Spleen (tissue), 7 donors: ENCODE measurements at regions not wholly inside any gene's neighbourhood (a gene's known extent, or its start where the extent isn't known, plus 50 kb on each side); places are given as distances from the start of the nearest gene placed in this dataset.

Experiments
- POLR2A ChIP-seq, 3 donors: fragments of 450-650 bp; IDR thresholded peaks; one replicate each; pipeline ENCODE4 v1.5.1; 2017; ENCODE audit warnings: antibody characterized with exemption in 3 of 3, mild to moderate bottlenecking in 1 of 3
- TF ChIP-seq, protein P1 (sequence below), 11 experiments: fragments of 200-600 bp in 7 of 11; fragments of 450-650 bp in 4 of 11; sonication (generic) in 4 of 11; IDR thresholded peaks in 8 of 11; conservative IDR thresholded peaks in 3 of 11; 1 replicate in 7 of 11; 2 replicates in 4 of 11; pipeline versions ENCODE4 v1.4.0 to v1.8.0; 2016 to 2021; ENCODE audit warnings: antibody characterized with exemption in 11 of 11, inconsistent platforms in 4 of 11, mild to moderate bottlenecking in 1 of 11
- donor health status: DM: no; HTN: no; CAD: no; lungs with moderate emphysema.
- donor health status: DM: no; HTN: no; CAD: no.
- donor health status: DM: no; HTN: no; CAD: no.

GRCh38 chr10:32175629-32176028, 119.4 kb upstream of the KIF5B start:
- TF ChIP-seq POLR2A (IDR thresholded peaks at IDR 0.05): no peak
- TF ChIP-seq, protein P1, sequence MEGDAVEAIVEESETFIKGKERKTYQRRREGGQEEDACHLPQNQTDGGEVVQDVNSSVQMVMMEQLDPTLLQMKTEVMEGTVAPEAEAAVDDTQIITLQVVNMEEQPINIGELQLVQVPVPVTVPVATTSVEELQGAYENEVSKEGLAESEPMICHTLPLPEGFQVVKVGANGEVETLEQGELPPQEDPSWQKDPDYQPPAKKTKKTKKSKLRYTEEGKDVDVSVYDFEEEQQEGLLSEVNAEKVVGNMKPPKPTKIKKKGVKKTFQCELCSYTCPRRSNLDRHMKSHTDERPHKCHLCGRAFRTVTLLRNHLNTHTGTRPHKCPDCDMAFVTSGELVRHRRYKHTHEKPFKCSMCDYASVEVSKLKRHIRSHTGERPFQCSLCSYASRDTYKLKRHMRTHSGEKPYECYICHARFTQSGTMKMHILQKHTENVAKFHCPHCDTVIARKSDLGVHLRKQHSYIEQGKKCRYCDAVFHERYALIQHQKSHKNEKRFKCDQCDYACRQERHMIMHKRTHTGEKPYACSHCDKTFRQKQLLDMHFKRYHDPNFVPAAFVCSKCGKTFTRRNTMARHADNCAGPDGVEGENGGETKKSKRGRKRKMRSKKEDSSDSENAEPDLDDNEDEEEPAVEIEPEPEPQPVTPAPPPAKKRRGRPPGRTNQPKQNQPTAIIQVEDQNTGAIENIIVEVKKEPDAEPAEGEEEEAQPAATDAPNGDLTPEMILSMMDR (IDR thresholded peaks at IDR 0.05 in 8 of 11, conservative IDR thresholded peaks at IDR 0.05 in 3 of 11): no peak
